Kasumi-1 (cell line): ENCODE measurements at regions not wholly inside any gene's neighbourhood (a gene's known extent, or its start where the extent isn't known, plus 50 kb on each side); places are given as distances from the start of the nearest gene placed in this dataset.

Experiments used
- DNase-seq, 2 experiments: peaks; one replicate each; lab custom pipeline; 2025; lab: John Stamatoyannopoulos, UW

DNA sequence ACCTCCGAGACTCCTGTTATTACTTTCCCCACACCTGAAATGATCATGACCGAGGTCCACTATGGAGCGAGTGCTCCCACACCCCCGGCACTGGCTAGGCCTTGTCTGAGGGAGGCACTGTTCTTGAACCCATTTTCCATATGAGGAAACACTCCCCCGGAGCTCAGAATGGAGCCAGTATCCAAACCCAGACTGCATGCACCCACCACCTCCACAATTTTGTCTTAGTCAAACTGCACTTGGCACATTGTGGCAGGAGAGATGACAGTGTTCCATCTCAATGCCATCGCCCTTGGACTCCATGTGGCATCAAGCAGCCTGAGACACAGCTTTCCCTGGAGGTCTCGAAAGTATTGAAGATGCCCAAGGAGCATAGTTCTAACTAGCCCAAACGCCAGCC lies 154.1 kb downstream of the NUP210 start:
- no peak for DNase-seq

DNA sequence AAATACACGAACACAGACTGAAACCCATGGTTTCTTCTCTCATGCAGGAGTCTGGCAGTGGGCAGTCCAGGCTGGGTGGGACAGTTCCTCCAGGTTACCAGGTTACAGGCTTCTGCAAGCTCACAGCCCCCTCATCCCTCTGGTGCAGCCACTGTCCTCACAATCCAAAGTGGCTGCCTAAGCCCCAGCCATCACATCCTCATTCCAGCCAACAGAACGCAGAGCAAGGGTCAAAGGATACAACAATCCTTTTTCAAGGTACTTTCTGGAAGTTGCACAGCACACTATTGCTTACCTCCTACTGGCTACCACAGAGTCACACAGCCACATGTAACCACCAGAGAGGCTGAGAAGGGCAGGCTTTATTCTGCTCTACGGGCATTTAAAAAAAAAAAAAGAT lies 154.6 kb downstream of the NUP210 start:
- no peak for DNase-seq

DNA sequence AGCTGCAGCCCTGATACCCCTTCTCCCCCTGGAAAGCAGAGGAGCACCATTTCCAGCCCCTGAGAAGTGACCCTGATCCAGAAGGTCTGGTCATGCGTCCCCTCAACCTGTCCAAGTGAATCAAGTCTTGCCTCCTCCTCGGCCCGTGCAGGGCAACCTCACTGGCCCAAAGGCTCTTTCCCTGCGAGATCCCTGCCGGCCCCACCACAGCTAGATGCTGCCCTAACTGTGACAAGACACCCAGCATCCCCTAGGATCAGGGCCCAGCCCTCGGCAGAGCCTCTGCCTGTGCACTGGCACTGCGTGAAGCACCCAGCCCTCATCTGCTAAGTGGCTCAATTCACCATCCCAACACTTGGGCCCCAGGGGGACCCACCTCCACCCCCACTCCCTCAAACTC lies 155.1 kb downstream of the NUP210 start:
- no peak for DNase-seq

DNA sequence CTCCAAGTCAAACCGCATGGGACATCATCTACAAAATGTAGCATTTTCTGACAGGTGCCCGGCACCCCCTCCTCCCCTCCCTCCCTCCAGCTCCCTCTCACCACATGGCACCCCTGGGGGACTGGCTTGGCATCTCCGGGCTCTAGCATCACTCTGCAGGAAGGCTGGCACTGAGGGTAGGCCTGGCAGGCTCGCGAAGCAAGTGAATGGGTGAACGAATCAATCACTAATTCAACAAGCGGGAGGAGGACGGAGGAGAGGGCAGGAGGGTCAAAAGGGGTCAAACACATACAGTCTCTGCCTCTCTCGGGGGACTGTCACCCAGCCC lies 155.7 kb downstream of the NUP210 start:
- DNase-seq: no peak

DNA sequence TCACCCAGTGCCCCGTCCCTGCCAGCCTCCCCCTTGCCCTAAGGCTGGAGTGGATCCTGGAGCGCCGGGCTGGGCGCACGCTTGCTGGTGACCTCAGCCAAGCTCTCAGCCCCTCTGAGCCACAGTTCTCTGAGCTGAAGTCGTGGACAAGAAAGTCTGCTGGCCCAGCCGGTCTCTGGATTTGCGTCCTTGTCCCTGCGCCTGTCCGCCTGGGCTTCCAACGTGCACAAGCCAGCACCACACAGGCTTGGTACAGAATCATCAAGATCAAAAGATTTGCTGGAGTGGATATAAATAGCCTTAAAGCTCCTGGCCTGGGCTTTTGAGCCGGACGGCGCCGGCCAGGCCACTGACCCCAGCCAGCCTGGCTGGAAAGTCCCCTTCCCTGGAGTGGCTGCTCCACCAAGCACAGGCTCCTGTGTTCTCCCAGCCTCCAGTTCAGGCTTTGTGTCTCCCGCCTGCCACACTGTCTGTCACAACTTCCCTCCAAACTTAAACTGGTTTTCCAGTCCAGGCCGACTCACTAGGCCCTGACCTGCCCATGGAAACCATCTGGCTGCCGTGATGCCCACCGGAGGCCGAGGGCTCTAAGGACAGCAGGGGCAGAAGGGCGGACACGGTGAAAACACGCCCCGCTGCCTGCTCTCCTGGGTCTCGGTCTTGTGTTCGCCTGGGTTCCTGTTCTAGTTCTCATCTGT lies 156.2 kb downstream of the NUP210 start:
- DNase-seq: no peak

DNA sequence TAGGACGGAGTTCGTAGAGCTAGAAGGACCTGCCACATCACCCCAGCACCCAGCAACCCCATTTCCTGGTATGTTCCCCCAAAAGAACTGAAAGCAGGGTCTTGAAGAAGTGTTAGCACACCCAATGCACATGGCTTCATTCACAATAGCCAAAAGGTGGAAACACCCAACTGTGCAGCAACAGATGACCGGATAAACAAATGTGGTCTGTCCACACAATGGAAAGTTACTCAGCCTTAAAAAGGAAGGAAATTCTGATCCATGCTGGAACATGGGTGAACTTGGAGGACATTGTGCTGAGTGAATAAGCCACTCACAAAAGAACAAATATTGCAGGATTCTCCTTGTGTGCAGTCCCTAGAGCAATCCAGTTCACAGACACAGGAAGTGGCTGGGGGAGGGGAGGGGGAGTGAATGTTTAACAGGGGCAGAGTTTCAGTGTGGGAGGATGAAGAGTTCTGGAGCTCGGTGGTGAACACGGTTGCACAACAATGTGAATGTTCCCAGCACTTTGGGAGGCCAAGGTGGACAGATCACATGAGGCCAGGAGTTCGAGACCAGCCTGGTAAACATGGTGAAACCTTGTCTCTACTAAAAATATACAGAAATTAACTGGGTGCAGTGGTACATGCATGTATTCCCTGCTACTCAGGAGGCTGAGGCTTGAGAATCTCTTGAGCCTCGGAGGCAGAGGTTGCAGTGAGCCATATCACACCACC lies 157.5 kb downstream of the NUP210 start:
- peak; percentile 57 to 80 for DNase-seq

DNA sequence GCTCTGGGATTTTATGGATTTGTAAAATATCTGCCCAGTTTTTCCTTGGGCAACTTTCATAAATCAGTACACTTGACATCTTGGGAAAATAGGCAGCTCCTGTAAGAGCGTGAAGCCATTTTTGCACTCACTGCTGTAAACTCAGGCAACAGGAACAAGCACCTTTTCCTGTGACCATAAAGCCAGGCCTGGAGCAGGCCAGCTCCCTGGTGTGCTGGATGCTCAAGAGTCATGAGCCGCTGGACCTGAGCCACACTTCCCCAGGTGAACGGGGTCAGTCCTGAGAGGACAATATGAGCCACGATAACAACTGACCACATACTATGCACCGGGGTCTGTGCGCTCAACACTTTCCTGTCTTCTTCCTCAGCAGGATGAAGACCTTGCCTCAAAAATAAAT lies 158.2 kb downstream of the NUP210 start:
- no peak for DNase-seq

DNA sequence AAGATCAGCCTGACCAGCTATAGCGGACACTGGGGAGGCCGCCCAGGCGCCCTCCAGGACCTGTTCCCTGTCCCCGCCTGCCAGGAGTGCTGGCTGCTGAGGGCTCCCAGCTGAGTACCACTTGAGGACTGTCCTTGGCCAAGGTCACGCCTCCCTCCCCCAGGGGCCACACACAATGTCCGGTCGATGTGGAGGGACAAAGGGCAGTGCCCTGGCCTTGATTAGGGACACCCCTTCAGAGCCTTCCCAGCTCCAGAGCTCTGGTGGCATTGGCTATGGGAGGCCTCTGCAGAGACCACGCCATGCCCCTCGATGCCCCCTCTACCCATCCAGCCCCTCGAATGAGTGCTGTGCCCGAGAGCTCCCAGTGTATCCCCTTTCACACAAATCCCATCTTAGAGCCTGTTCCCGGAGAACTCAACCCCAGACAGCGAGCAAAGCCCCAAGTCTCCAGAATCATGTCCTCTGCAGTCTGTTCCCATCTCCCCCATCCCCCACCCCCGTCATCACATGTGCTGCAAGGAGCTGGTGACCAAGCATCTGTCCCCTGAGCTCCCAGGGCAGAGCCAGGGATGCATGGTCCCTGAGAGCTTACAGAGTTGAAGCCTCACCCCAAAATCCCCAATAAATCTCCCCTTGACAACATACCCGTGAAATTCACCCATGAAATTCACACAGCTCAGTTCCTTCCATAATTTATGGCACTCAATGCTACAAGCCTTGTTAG lies 158.9 kb downstream of the NUP210 start:
- DNase-seq: no peak

DNA sequence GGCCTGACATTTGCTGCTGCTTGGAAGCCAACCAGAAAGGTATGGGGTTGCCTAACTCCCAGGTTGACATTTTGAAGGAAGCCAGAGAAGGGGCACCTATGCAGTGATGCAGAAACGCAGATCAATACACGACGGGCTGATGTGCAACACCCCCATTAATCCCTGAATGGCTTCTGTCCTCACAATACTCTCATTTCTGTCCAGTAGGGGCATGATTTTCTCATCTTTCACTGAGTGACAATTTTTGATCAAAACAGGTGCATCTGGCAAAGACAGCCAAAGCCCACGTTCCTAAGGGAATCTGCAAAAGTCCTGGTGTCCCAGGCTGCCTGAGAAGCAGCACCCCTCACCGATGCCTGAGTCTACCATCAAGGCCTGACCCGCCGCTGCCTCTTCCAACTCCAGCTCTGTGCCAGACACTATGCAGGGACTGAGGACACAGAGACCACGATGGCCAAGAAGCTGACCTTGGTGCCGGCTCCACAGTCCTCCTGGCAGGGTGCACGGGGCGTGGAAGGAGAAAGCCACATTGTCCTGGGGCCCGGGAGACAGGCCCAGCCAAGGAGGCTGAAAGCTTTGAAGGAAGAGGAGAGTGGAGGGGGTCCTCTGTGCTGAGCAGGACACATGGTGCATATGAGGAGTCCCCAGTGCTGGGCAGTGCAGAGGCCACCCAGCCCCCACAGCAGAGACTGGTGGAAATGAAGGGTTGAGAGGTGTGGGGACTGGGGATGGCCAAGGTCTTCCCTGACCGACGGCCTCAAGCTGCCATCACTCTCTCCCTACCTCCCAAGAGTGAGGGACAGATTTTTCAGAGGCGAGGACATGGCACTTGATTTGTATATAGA lies 159.6 kb downstream of the NUP210 start:
- DNase-seq: peak in 1 of 2 experiments; percentile 23

DNA sequence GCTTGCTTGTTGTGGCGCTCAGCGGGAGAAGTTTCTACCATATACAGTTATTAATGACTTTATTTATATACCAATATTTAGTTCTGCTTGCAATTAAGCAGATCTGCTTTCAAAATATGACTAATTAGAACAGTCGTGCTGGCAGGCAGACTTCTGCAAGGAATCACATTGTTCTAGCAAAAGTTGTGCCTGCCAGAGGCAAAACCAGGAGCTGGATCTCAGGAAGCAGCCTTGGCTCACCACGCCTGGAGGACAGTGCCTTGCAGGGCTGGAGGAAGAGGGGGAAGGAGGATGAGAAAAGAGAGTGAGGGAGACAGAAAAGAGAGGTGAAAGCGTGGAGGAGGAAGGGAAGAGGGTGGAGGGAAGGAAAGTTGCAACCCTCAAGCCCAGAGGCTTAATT lies 160.3 kb downstream of the NUP210 start:
- no peak for DNase-seq

DNA sequence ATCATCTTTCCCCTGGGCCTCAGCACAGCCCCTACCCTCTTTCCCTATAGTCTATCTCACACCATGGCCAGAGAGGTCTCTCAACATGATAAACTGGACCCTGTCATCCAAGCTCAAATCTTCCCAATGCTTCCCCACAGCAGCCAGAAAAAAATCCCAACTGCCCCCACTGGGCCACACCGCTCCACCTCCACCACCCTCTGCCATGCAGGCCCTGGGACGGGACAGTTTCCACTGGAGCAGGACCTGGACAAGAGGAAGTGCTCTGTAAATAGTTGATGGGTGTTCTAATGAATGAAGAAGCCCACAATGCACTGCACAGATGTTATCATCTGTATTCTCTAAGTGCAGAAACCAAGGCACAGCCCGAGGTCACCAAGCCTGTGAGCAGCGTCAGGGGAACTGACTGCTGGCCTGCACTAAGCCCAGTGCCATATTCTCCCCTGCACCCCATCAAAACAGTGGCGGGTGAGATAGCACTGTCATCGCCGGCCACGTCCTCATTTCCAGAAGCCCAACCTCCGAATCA lies 161.1 kb downstream of the NUP210 start:
- DNase-seq: no peak

DNA sequence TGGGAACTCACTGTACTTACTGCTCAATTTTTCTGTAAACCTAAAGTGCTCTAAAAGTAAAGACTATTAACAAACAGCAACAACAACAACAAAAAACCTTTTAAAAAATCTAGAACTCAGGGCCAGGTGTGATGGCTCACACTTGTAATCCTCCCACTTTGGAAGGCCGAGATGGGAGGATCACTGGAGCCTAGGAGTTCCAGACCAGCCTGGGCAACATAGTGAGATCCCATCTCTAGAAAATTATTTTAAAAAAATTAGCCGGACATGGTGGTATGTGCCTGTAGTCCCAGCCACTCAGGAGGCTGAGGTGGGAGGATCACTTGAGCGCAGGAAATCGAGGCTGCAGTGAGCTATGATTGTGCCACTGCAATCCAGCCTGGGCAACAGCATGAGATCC lies 161.8 kb downstream of the NUP210 start:
- no peak for DNase-seq

DNA sequence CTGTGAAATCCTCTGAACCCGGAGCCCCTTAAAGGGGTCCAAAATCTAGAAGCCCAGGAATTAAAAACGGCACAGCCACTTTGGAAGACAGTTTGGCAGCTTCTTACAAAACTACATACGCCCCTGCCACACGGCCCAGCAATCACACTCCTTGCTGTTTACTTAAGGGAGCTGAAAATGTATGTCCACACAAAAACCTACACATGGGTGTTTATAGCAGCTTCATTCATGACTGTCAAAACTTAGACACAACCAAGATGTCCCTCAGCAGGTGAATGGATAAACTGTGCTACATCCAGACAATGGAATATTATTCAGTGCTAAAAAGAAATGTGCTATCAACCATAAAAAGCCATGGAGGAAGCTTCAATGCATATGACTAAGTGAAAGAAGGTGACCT lies 162.5 kb downstream of the NUP210 start:
- no peak for DNase-seq

DNA sequence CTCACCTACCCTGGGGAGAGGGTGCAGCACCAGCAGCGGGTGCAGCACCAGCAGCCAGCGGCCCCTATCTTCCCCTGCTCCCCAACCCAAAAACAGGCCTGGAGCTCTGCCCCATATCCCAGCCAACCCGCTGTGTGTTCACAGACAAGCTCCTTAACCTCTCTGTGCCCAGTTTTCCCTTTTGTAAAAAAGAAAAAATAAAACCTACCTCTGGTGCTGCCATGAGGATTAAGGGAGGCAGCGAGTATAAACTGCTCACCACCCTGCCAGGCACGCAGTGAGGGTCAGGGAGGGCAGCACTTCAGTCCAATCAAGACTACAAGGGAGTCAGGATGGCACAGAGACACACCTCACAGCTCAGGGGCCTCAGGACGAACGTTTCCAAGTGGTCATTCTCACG lies 163.3 kb downstream of the NUP210 start:
- no peak for DNase-seq

DNA sequence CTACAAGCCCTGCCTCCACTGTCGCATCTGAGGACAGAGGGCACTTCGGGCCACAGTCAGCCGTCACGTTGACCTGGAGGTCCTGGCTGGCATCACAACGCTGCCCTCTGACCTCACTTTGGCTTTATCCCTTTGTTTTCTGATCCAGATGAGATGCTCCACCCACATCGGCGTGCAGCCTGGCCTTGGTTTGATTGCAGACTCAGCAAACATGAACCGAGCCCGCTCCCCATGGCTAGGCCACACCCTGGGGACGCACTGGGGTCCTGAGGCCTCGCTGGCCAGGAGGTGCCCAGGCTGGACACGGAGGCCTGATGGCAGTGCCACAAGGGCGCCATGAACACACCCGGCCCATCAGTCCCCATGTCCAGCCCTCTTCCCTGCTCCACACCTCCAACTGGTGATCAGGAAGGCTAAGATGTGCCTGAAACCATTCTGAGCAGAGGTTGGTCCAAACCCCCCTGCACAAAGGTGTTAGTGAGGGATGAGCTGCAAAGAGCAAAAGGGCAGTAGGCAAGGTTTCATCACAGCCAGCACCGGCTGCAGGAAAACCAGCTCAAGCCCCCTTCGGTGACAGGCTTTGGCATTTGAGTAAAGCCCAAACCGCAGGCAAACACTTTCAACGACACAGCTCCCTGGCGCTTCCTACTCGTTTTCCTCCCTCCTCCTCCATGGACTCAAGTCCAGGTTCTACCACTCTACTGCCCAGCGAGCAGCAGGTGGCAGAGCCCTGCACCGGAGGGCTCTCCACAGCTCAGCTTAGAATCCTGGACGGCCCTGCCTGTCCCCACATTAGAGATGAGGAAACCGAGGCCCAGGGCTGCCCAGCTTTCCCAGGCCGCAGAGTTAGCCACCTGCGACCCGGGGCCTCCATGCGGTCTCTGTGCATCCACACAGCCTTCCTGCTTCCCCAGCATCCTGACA lies 165.8 kb downstream of the NUP210 start:
- no peak for DNase-seq

DNA sequence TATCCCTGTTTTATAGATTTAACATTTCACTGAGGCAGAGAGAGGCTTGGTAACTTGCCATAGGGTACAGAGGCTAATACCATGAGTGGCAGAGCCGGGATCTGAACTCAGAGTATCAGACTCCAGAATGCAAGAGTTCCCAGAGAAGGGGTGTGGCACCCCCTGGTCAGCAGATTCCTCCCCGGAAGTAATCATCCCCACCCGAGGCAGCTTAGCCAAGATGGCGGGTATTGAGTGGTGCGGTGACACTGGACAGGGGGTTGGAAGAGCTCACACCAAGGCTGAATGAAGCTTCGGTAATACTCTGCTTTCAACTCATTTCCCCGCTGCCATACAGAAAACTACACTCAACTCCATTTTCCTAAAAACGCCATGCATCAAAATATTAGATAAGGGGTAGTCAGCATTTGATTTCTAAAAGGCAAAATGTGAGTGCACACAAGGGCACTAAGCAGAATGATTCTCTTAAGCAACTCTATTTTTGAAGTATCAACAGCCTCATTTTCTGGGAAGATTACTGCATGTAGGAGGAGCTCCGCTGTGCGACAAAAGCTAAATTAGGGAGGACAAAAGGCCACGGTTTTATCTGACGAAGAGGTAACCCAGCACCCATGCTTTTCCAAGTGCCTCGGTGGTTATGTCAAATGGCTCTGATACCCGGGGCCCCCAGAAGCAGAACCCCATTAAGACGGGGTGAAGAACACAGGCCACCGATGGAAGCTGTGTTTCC lies 166.7 kb downstream of the NUP210 start:
- DNase-seq: no peak

DNA sequence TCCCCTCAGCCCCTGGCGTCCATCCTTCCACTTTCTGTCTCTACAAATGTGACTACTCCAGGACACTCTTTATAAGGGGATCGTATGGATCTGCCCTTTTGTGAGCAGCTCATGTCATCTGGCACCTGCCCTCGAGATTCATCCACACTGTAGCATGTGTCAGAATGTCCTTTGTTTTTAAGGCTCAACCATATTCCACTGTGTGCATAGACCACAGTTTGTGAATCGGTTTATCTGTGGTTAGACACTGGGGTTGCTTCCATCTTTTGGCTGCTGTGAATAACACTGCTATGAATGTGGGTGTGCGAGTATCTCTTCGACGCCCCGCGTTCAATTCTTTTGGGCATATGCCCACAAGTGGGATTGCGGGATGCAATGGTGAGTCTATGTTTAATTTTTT lies 167.9 kb downstream of the NUP210 start:
- DNase-seq: no peak

DNA sequence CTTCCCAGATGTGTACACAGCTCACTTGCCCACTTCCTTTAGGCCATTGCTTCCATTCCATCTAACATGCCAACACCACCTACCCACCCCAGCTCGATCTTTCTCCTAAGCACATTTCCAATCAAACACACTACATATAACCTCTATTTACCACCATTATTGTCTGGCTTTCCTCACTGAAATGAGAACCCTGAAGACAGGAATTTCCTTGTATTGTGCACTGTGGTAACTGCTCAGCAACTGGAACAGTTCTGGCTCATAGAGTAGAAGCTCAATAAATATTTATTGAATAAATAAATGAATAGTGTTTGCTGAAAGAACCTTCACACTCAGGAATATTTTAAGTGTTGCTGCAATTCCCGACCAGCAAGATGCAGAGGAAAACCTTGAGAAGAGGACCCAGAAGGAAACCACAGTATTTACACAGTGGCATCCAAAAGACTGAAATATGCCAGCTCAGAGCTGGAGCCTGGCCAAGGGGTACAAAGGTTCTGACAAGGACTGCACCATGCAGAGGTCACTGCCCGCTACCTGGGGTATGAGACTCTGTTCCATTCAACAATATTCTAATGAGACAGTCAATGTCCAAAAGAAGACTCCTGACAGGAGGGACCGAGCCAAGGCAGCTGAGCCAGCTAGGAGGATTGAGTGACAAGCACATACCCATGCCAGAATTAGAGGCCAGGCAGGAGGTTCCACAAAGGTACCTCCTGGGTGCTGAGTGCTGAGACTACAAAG lies 168.8 kb downstream of the NUP210 start:
- no peak for DNase-seq

DNA sequence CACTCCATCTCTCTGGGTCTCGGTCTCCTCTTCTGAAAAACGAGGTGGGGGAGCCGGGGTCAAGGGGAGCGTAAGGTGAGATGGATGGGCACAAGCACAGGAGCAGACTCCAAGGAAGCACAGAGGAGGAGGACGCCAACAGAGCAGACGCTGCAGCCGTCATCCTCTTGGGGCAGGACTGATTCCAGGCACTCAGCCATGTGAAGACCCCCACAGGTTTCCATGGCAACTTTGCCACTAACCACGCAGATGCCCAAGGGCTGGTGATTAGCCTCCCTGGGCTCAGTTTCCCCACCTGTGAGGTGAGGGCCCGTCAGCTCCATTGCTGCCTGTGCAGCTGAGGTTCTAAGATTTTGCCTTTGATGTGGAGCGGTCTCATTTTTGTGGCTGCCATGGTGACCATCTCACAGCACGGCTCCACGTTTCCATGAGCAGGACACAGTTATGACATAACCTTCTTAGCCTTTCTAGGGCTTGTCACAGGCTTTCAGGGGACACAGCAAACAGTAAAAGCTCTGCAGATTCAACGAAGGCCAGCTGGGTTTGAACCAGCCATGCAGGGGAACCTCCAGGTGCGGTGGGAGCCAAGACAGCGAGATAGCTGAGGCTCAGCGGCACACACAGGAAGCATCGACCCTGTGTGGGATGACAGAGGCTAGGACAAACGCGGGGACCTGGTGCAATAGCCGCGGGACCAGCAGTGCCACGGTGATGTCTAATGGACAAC lies 170.3 kb downstream of the NUP210 start:
- DNase-seq: no peak
